GM12891 (cell line): ENCODE measurements at regions not wholly inside any gene's neighbourhood (a gene's known extent, or its start where the extent isn't known, plus 50 kb on each side); places are given as distances from the start of the nearest gene placed in this dataset.

ENCODE experiments used
- POLR2AphosphoS5 ChIP-seq: IDR thresholded peaks from 2 replicates; pipeline ENCODE4 v1.6.1; 2011; ENCODE audit warnings: low read depth, low read length, control low read depth
- TAF1 ChIP-seq: IDR thresholded peaks from 2 replicates; pipeline ENCODE4 v1.6.1; 2011; ENCODE audit warnings: low read depth, low read length, control low read depth

GRCh38 chr9:129497005-129497812, 123.7 kb downstream of the C9orf50 start:
- TF ChIP-seq TAF1 (no peak), POLR2AphosphoS5 (no peak)
